ENCODE measurements at regions not wholly inside any gene's neighbourhood (a gene's known extent, or its start where the extent isn't known, plus 50 kb on each side); places are given as distances from the start of the nearest gene placed in this dataset.

GRCh38 chrX:155715141-155715540, 102.4 kb upstream of the TMLHE start:
- TF ChIP-seq CTCF (IDR thresholded peaks at IDR 0.05) (no peak), POLR2AphosphoS5 (IDR thresholded peaks at IDR 0.05) (no peak), POLR2A (IDR thresholded peaks at IDR 0.05) (no peak)
- intact Hi-C loops (cut with DNase I): no loop called here
- no peaks in the 10 kb centered on the region for H3K9me3 ChIP-seq
- H3K4me3 ChIP-seq: no peak overlapping the region
- H3K36me3 ChIP-seq: no peaks in the 10 kb centered on the region
- no peaks in the 10 kb centered on the region for H3K4me1 ChIP-seq (replicated peaks)
- no peak overlapping the region for H3K27ac ChIP-seq
- WGBS: 58% methylated on average over 1 of the region's 1 CpG
- no peak for DNase-seq (ENCODE audit: low spot score)
- H3K27me3 ChIP-seq (replicated peaks; ENCODE audit: insufficient read depth): no peaks in the 10 kb centered on the region

- Histone ChIP-seq H3K4me1 (replicated peaks) (no peaks in the 10 kb centered on the region), H3K9me3 (no peaks in the 10 kb centered on the region), H3K27ac (no peak overlapping the region), H3K4me3 (no peak overlapping the region), H3K36me3 (no peaks in the 10 kb centered on the region), H3K27me3 (replicated peaks; ENCODE audit: insufficient read depth) (no peaks in the 10 kb centered on the region)
- no peak for TF ChIP-seq POLR2AphosphoS5 (IDR thresholded peaks at IDR 0.05)
- TF ChIP-seq POLR2A (IDR thresholded peaks at IDR 0.05): no peak
- intact Hi-C loops (cut with DNase I): no loop called here
- 100% methylated on average over 1 of the region's 1 CpG for WGBS
- DNase-seq (ENCODE audit: low spot score): no peak
Measured at GRCh38 chrX:155695419-155695818, 82.7 kb upstream of the TMLHE start.

GRCh38 chrX:155694649-155695048, 81.9 kb upstream of the TMLHE start:
- intact Hi-C loops (cut with DNase I): no loop called here
- no peaks in the 10 kb centered on the region for H3K36me3 ChIP-seq
- H3K27me3 ChIP-seq (replicated peaks; ENCODE audit: insufficient read depth): no peaks in the 10 kb centered on the region
- no peaks in the 10 kb centered on the region for H3K4me1 ChIP-seq (replicated peaks)
- TF ChIP-seq POLR2A (IDR thresholded peaks at IDR 0.05): no peak
- no peak overlapping the region for H3K4me3 ChIP-seq
- 97% methylated on average over 5 of the region's 5 CpGs for WGBS
- H3K27ac ChIP-seq: no peak overlapping the region
- no peaks in the 10 kb centered on the region for H3K9me3 ChIP-seq
- no peak for DNase-seq (ENCODE audit: low spot score)

GRCh38 chrX:155682834-155683233, 70.1 kb upstream of the TMLHE start:
- DNase-seq (ENCODE audit: low spot score): no peak
- Histone ChIP-seq H3K9me3 (no peaks in the 10 kb centered on the region), H3K4me1 (replicated peaks) (no peaks in the 10 kb centered on the region), H3K36me3 (no peaks in the 10 kb centered on the region), H3K27me3 (replicated peaks; ENCODE audit: insufficient read depth) (no peaks in the 10 kb centered on the region), H3K27ac (no peak overlapping the region), H3K4me3 (no peak overlapping the region)
- TF ChIP-seq POLR2A (IDR thresholded peaks at IDR 0.05): no peak
- no peak for TF ChIP-seq CTCF (IDR thresholded peaks at IDR 0.05)
- no peak for TF ChIP-seq POLR2AphosphoS5 (IDR thresholded peaks at IDR 0.05)
- 80% methylated on average over 2 of the region's 2 CpGs for WGBS
- intact Hi-C loops (cut with DNase I): no loop called here

- DNase-seq (ENCODE audit: low spot score): no peak
- intact Hi-C loops (cut with DNase I): no loop called here
- 81% methylated on average over 4 of the region's 4 CpGs for WGBS
- no peaks in the 10 kb centered on the region for H3K9me3 ChIP-seq
- no peak overlapping the region for H3K27ac ChIP-seq
- H3K27me3 ChIP-seq (replicated peaks; ENCODE audit: insufficient read depth): no peaks in the 10 kb centered on the region
- H3K36me3 ChIP-seq: no peaks in the 10 kb centered on the region
- TF ChIP-seq POLR2A (IDR thresholded peaks at IDR 0.05) (no peak), CTCF (IDR thresholded peaks at IDR 0.05) (no peak)
- no peaks in the 10 kb centered on the region for H3K4me1 ChIP-seq (replicated peaks)
- no peak overlapping the region for H3K4me3 ChIP-seq
Measured at GRCh38 chrX:155679715-155680114, 67.0 kb upstream of the TMLHE start.

- intact Hi-C loops (cut with DNase I): no loop called here
- H3K27me3 ChIP-seq (replicated peaks; ENCODE audit: insufficient read depth): no peaks in the 10 kb centered on the region
- no peaks in the 10 kb centered on the region for H3K9me3 ChIP-seq
- no peaks in the 10 kb centered on the region for H3K36me3 ChIP-seq
- no peak for DNase-seq (ENCODE audit: low spot score)
- H3K4me3 ChIP-seq: no peak overlapping the region
- TF ChIP-seq CTCF (IDR thresholded peaks at IDR 0.05) (no peak), POLR2AphosphoS5 (IDR thresholded peaks at IDR 0.05) (no peak), POLR2A (IDR thresholded peaks at IDR 0.05) (no peak)
- no peak overlapping the region for H3K27ac ChIP-seq
- no peaks in the 10 kb centered on the region for H3K4me1 ChIP-seq (replicated peaks)
Measured at GRCh38 chrX:155673338-155673737, 60.6 kb upstream of the TMLHE start.

All from prostate gland (tissue), 2 donors.